ENCODE measurements at regions not wholly inside any gene's neighbourhood (a gene's known extent, or its start where the extent isn't known, plus 50 kb on each side); places are given as distances from the start of the nearest gene placed in this dataset.

- Histone ChIP-seq H3K27me3 (ENCODE audit: control insufficient read depth, insufficient read depth, low read length) (no peaks in the 10 kb centered on the region), H3K36me3 (ENCODE audit: control insufficient read depth, insufficient read depth, low read length) (no peaks in the 10 kb centered on the region), H4K20me1 (ENCODE audit: insufficient read depth, low read length) (no peaks in the 10 kb centered on the region), H3K4me1 (ENCODE audit: control insufficient read depth, insufficient read depth, low read length) (no peaks in the 10 kb centered on the region), H3K9me1 (ENCODE audit: insufficient read depth, low read length) (no peaks in the 10 kb centered on the region), H2AK5ac (ENCODE audit: low read depth, low read length) (no peak overlapping the region), H2BK5ac (ENCODE audit: low read depth, low read length, poor library complexity, severe bottlenecking) (no peak overlapping the region), H2BK120ac (ENCODE audit: low read depth, low read length) (no peak overlapping the region), H3K9ac (ENCODE audit: low read depth, low read length) (no peak overlapping the region), H3K79me1 (ENCODE audit: low read depth in 1 of 2, low read length in 2 of 2) (no peaks in the 10 kb centered on the region), H3K18ac (ENCODE audit: low read depth, low read length) (no peak overlapping the region), H3K27ac (ENCODE audit: insufficient read depth, low read length) (no peak overlapping the region), H3K9me3 (ENCODE audit: control insufficient read depth, insufficient read depth, low read length) (no peaks in the 10 kb centered on the region; the same call in 1 of the 2 replicates), H3K4me2 (ENCODE audit: low read depth, low read length) (no peak overlapping the region), H2BK20ac (ENCODE audit: low read depth, low read length) (no peak overlapping the region), H3K4me3 (ENCODE audit: insufficient read depth, low read depth, low read length) (no peak overlapping the region), H4K5ac (ENCODE audit: low read depth, low read length) (no peak overlapping the region), H3K4ac (ENCODE audit: low read depth, low read length) (no peak overlapping the region), H4K91ac (ENCODE audit: insufficient read depth, low read depth, low read length) (no peak overlapping the region), H3K14ac (replicated peaks; ENCODE audit: low read depth, low read length) (no peak overlapping the region), H2BK15ac (ENCODE audit: low read depth, low read length) (no peak overlapping the region), H4K8ac (ENCODE audit: low read depth in 2 of 2, low read length in 2 of 2) (no peak overlapping the region), H2AFZ (replicated peaks; ENCODE audit: low read length, poor library complexity) (no peak overlapping the region), H3K56ac (ENCODE audit: extremely low read depth, insufficient read depth, low read length) (no peak overlapping the region), H3K23ac (ENCODE audit: low read depth, low read length) (no peak overlapping the region), H2AK9ac (replicated peaks; ENCODE audit: low read depth, low read length, poor library complexity) (no peak overlapping the region)
- dilution Hi-C loops (cut with HindIII; ENCODE audit: low sequenced_read_pairs, unreplicated experiment) = no loop called here
- DNase-seq (no peak), ATAC-seq (ENCODE audit: low read depth) (no peak)
- BruUV-seq (replicated peaks) = no TSS peak
- ChIA-PET POLR2A (ENCODE audit: unreplicated experiment) (no interaction called here), CTCF (no interaction called here)
- no CpG with 5 or more reads among the region's 2 CpGs for WGBS, 2 experiments (ENCODE audit: extremely low coverage in 2 of 2, insufficient read length in 1 of 2)
- in situ Hi-C loops (cut with MboI; ENCODE audit: low sequenced_read_pairs) = no loop called here
- TF ChIP-seq BHLHE40 (IDR thresholded peaks at IDR 0.05; ENCODE audit: low read depth, low read length) (no peak), RCOR1 (IDR thresholded peaks at IDR 0.05; ENCODE audit: insufficient replicate concordance, low read length) (no peak), RFX5 (IDR thresholded peaks at IDR 0.05; ENCODE audit: low read depth, low read length) (no peak), MAZ (IDR thresholded peaks at IDR 0.05; ENCODE audit: borderline replicate concordance, low read depth, low read length) (no peak), MAFK (IDR thresholded peaks at IDR 0.05; ENCODE audit: low read depth, low read length) (no peak), RAD21 (IDR thresholded peaks at IDR 0.05; ENCODE audit: low read length) (no peak), SMC3 (IDR thresholded peaks at IDR 0.05; ENCODE audit: low read depth, low read length) (no peak), FOS (IDR thresholded peaks at IDR 0.05; ENCODE audit: low read depth, low read length) (no peak), CEBPB (IDR thresholded peaks at IDR 0.05; ENCODE audit: low read depth, low read length) (no peak), CTCF (conservative IDR thresholded peaks at IDR 0.05; ENCODE audit: low read depth, low read length) (no peak), CHD1 (IDR thresholded peaks at IDR 0.05; ENCODE audit: low read depth, low read length) (no peak), POLR2A (IDR thresholded peaks at IDR 0.05; ENCODE audit: low read depth, low read length) (no peak), MXI1 (IDR thresholded peaks at IDR 0.05; ENCODE audit: borderline replicate concordance, low read depth, low read length) (no peak), NFE2L2 (IDR thresholded peaks at IDR 0.05; ENCODE audit: low read depth, low read length) (no peak)
- TF ChIP-seq, protein P1, sequence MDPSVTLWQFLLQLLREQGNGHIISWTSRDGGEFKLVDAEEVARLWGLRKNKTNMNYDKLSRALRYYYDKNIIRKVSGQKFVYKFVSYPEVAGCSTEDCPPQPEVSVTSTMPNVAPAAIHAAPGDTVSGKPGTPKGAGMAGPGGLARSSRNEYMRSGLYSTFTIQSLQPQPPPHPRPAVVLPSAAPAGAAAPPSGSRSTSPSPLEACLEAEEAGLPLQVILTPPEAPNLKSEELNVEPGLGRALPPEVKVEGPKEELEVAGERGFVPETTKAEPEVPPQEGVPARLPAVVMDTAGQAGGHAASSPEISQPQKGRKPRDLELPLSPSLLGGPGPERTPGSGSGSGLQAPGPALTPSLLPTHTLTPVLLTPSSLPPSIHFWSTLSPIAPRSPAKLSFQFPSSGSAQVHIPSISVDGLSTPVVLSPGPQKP (IDR thresholded peaks at IDR 0.05; ENCODE audit: borderline replicate concordance, low read depth, low read length) = no peak
- TF ChIP-seq, protein P2, sequence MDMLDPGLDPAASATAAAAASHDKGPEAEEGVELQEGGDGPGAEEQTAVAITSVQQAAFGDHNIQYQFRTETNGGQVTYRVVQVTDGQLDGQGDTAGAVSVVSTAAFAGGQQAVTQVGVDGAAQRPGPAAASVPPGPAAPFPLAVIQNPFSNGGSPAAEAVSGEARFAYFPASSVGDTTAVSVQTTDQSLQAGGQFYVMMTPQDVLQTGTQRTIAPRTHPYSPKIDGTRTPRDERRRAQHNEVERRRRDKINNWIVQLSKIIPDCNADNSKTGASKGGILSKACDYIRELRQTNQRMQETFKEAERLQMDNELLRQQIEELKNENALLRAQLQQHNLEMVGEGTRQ (IDR thresholded peaks at IDR 0.05; ENCODE audit: low read depth, low read length) = no peak
- intact Hi-C loops (cut with micrococcal nuclease) = no loop called here
Measured at GRCh38 chr1:83615370-83615769, 383.6 kb downstream of the TTLL7 start.
